ENCODE measurements at regions not wholly inside any gene's neighbourhood (a gene's known extent, or its start where the extent isn't known, plus 50 kb on each side); places are given as distances from the start of the nearest gene placed in this dataset.
"Not testable (repeated sequence)": the region's sequence is repeated elsewhere in the genome, so short reads cannot be mapped to it uniquely, and the experiment has no call there.

GRCh38 chr6:112984899-112985298 lies 637.8 kb downstream of the RFPL4B start:
- no peak for DNase-seq (ENCODE audit: low spot score)

- no peak for DNase-seq (ENCODE audit: low spot score)
Observed at GRCh38 chr6:112986321-112986720, 639.2 kb downstream of the RFPL4B start.

DNA sequence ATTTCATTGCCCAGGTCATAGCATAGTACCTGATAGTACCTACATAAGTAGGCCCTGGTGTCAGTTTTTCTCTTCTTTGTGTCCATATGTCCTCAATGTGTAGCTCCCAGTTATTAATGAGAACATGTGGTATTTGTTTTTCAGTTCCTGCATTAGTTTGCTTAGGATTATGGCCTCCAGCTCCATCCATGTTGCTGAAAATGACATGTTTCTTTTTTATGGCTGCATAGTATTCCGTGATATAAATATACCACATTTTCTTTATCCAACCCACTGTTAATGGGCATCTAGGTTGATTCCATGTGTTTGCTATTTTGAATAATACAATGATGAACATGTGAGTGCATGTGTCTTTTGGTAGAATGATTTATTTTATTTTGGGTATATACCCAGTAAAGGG lies 641.6 kb downstream of the RFPL4B start:
- no peak for DNase-seq (ENCODE audit: low spot score)

GRCh38 chr6:112990971-112991370 lies 643.8 kb downstream of the RFPL4B start:
- no peak for DNase-seq (ENCODE audit: low spot score)

DNA sequence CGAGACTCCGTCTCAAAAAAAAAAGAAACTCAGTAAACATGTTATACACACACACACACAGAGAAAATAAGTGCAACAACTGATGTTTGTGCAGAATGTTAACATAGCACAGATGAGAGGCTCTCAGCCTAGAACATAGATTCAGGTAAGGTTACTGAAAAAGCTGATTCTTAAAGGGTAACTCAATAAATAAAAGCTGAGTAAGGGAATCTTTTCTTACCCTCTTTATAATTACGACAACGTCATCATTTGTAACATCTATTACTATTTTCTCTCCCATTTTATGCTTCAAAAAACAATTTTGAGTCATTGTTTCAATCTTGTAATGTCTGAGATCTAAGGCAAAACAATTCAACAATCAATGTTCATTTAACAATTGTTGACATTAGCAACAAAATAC lies 644.8 kb downstream of the RFPL4B start:
- no peak for DNase-seq (ENCODE audit: low spot score)

GRCh38 chr6:112997421-112998085 lies 650.4 kb downstream of the RFPL4B start:
- no peak for DNase-seq (ENCODE audit: low spot score)

GRCh38 chr6:113004054-113004453 lies 656.9 kb downstream of the RFPL4B start:
- no peak for DNase-seq (ENCODE audit: low spot score)

DNA sequence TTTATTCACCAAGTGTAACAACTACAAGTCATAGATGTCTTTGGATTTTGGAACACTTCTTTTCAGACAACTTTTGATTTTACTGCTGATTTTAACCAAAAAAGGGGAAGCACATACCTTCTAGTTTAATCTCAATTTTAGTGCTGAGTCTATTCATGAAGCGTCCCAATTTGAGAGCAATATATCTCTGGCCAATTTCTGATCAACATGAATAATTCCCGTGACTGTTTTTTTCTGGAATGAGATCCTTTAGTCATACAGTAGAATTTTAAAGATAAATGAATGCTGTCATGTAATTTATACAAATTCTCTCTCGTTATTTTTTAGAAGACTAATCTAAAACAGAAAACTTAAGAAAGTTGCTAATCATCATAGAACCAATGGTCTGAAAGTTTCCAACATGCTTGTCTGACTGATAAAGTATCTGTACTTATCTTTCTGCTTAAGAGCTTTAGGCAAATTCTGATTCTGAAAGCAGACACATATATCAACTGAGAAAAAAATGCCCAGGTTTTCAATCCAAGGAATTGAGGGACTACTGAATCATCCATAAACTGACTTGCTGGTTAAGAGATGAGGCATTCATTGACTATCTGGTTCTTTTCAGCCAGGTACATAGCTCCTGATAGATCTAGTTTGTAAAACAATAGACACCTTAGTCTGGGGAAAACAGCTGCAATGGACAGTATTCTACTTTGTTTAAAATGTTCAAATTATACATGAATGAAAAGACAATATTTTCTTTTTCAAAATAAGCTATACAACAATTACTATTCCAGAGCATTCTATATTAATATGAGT lies 657.5 kb downstream of the RFPL4B start:
- no peak for DNase-seq (ENCODE audit: low spot score)

GRCh38 chr6:113006494-113006893 lies 659.4 kb downstream of the RFPL4B start:
- DNase-seq (ENCODE audit: low spot score) = no peak

DNA sequence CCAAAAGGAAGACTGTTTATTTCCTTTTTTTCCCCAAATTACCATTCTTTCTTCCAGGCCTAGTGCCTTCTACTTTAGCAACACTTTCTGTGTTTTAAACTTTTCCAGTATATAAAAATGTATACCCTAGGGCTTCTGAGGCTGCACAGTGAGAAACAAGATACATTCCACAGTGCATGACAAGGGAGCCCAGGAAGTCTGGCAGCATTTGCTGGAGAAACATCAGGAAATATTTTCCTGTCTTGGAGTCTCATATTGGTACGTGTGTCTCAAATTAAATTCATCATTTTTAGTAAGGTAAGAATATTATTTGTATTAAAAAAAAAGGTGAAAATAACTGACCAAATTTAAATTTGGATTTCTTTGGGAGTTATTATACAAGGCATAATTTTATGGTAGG lies 662.6 kb downstream of the RFPL4B start:
- no peak for DNase-seq (ENCODE audit: low spot score)

GRCh38 chr6:113010196-113010989 lies 663.3 kb downstream of the RFPL4B start:
- DNase-seq (ENCODE audit: low spot score) = no peak

- DNase-seq (ENCODE audit: low spot score) = no peak
Observed at GRCh38 chr6:113011389-113011788, 664.3 kb downstream of the RFPL4B start.

DNA sequence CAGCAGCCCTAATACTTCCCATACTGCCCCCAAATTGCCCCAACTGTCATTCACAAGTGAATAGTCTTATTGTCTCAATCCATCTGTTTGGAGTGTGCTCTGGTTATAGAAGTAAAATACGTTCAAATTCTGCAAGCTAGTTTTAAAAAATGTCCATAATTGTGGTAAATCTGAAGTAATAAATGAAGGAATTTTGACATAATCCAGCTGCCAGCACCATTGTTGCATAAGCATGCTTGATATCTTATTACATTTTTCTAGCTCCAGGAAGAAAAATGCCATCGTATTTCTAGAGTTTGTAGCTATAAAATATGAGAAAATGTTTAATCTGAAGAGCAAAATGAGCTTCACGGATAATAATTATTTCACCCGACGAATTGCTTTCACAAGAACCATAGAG lies 664.7 kb downstream of the RFPL4B start:
- DNase-seq (ENCODE audit: low spot score) = no peak

- no peak for DNase-seq (ENCODE audit: low spot score)
Observed at GRCh38 chr6:113015249-113015648, 668.1 kb downstream of the RFPL4B start.

GRCh38 chr6:113017353-113017752 lies 670.2 kb downstream of the RFPL4B start:
- DNase-seq (ENCODE audit: low spot score) = no peak

DNA sequence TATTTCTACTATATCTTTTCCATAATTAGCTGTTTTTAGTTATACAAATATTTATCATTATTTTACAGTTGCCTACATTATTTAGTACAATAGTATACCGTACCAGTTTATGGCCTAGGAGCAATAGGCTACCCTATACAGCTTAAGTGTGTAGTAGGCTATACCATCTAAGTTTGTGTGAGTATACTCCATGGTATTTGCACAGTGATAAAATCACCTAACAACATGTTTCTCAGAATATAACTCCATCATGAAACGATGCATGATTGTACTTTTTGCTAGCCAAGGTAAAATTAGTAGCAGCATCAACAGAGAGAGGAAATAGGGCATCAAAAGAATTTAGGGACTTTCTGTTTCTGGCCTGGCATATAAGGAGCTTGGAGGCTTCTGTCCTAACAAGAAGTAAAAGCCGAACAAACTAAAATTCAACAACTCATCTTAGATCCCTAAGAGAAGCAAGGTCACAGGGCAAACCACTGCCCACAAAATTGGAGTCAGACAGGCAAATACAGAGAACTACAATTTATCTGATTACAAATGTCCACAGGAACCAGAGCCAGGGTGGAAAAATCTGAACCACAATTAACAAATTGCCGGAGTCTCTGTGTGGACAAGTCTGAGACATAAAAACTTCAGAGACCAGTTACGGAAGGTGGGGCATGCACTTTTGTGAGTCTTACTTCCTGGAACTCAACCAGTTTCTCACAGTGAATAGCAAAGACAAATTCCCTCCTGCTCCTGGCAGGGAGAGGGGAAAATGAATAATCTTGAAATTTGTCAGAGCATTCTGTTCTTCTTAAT lies 671.4 kb downstream of the RFPL4B start:
- DNase-seq (ENCODE audit: low spot score) = no peak

- no peak for DNase-seq (ENCODE audit: low spot score)
Observed at GRCh38 chr6:113019176-113019575, 672.0 kb downstream of the RFPL4B start.

DNA sequence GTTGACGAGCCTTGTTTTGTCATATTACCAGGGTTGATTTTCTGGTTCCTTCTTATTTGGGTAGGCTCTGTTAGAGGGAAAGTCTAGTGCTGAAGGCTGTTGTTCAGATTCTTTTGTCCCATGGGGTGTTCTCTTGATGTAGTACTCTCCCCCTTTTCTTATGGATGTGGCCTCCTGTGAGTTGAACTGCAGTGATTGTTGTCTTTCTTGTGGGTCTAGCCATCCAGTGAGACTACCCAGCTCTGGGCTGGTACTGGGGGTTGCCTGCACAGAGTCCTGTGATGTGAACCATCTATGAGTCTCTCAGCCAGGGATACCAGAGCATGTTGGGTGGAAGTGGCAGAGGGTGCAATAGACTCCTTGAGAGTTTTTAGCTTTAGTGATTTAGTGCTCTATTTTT lies 680.6 kb downstream of the RFPL4B start:
- DNase-seq (ENCODE audit: low spot score) = no peak

GRCh38 chr6:113029161-113029560 lies 682.0 kb downstream of the RFPL4B start:
- DNase-seq (ENCODE audit: low spot score) = not testable (repeated sequence)

- DNase-seq (ENCODE audit: low spot score) = no peak
Observed at GRCh38 chr6:113031591-113032238, 684.6 kb downstream of the RFPL4B start.

- DNase-seq (ENCODE audit: low spot score) = no peak
Observed at GRCh38 chr6:113039005-113039404, 691.9 kb downstream of the RFPL4B start.

DNA sequence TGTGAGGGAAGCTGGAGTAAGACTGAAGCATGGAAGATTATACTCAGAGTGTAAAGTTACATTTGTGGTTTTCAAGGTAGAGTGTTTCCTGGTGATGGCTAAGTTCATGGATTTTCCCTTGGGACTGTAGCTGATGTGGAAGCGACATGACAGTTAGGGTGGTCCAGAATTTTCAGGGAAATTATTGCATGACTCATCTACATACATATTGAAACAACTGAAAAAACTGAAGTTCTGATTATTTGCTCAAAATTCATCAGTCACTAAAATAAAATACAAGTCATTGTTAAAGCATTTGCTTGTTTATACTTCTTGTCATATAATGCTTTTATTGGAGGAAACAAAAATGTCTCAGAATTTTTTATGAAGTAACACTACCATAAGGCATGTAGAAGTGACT lies 700.0 kb downstream of the RFPL4B start:
- DNase-seq (ENCODE audit: low spot score) = no peak
